ENCODE measurements at regions not wholly inside any gene's neighbourhood (a gene's known extent, or its start where the extent isn't known, plus 50 kb on each side); places are given as distances from the start of the nearest gene placed in this dataset.

GRCh38 chrX:121102101-121102500, 54.7 kb downstream of the GLUD2 start:
- DNase-seq (ENCODE audit: low read depth in 1 of 2, low spot score in 1 of 2): no peak

GRCh38 chrX:121103381-121103780, 56.0 kb downstream of the GLUD2 start:
- DNase-seq (ENCODE audit: low read depth in 1 of 2, low spot score in 1 of 2): no peak

- DNase-seq (ENCODE audit: low read depth in 1 of 2, low spot score in 1 of 2): no peak
These were observed 59.2 kb downstream of the GLUD2 start for GRCh38 chrX:121106484-121107235.

- DNase-seq (ENCODE audit: low read depth in 1 of 2, low spot score in 1 of 2): no peak
These were observed 62.6 kb downstream of the GLUD2 start for GRCh38 chrX:121109986-121110385.

- DNase-seq (ENCODE audit: low read depth in 1 of 2, low spot score in 1 of 2): no peak
These were observed 63.1 kb downstream of the GLUD2 start for GRCh38 chrX:121110536-121110935.

GRCh38 chrX:121114691-121115090, 67.3 kb downstream of the GLUD2 start:
- no peak for DNase-seq (ENCODE audit: low read depth in 1 of 2, low spot score in 1 of 2)

- no peak for DNase-seq (ENCODE audit: low read depth in 1 of 2, low spot score in 1 of 2)
These were observed 73.5 kb downstream of the GLUD2 start for GRCh38 chrX:121120690-121121605.

- no peak for DNase-seq (ENCODE audit: low read depth in 1 of 2, low spot score in 1 of 2)
These were observed 74.9 kb downstream of the GLUD2 start for GRCh38 chrX:121122332-121122731.

- no peak for DNase-seq (ENCODE audit: low read depth in 1 of 2, low spot score in 1 of 2)
These were observed 81.8 kb downstream of the GLUD2 start for GRCh38 chrX:121128925-121129877.

GRCh38 chrX:121132675-121133074, 85.3 kb downstream of the GLUD2 start:
- no peak for DNase-seq (ENCODE audit: low read depth in 1 of 2, low spot score in 1 of 2)

GRCh38 chrX:121135488-121136207, 88.2 kb downstream of the GLUD2 start:
- no peak for DNase-seq (ENCODE audit: low read depth in 1 of 2, low spot score in 1 of 2)

- no peak for DNase-seq (ENCODE audit: low read depth in 1 of 2, low spot score in 1 of 2)
These were observed 98.7 kb downstream of the GLUD2 start for GRCh38 chrX:121146059-121146628.

GRCh38 chrX:121150217-121150616, 102.8 kb downstream of the GLUD2 start:
- DNase-seq (ENCODE audit: low read depth in 1 of 2, low spot score in 1 of 2): no peak

- DNase-seq (ENCODE audit: low read depth in 1 of 2, low spot score in 1 of 2): no peak
These were observed 103.9 kb downstream of the GLUD2 start for GRCh38 chrX:121151293-121151692.

- DNase-seq (ENCODE audit: low read depth in 1 of 2, low spot score in 1 of 2): no peak
These were observed 107.5 kb downstream of the GLUD2 start for GRCh38 chrX:121154858-121155404.

- no peak for DNase-seq (ENCODE audit: low read depth in 1 of 2, low spot score in 1 of 2)
These were observed 113.6 kb downstream of the GLUD2 start for GRCh38 chrX:121160987-121161386.

- DNase-seq (ENCODE audit: low read depth in 1 of 2, low spot score in 1 of 2): no peak
These were observed 114.1 kb downstream of the GLUD2 start for GRCh38 chrX:121161501-121161933.

- no peak for DNase-seq (ENCODE audit: low read depth in 1 of 2, low spot score in 1 of 2)
These were observed 116.0 kb downstream of the GLUD2 start for GRCh38 chrX:121163443-121163842.

- no peak for DNase-seq (ENCODE audit: low read depth in 1 of 2, low spot score in 1 of 2)
These were observed 118.5 kb downstream of the GLUD2 start for GRCh38 chrX:121165930-121166359.
